Activated T-cell treated with anti-CD3 and anti-CD28 coated beads, Interleukin-2, amount 50 U/mL, for 4 hours (primary cell): ENCODE measurements at regions not wholly inside any gene's neighbourhood (a gene's known extent, or its start where the extent isn't known, plus 50 kb on each side); places are given as distances from the start of the nearest gene placed in this dataset.

Source experiments
- ATAC-seq, 2 donors: fragments of 200-7000 bp; cut with Tn5 transposase; one replicate each; pipeline ENCODE4 v1.10.0; 2021
- DNase-seq: peaks from one replicate; pipeline ENCODE4 v3.0.0-alpha.2; 2020
- H3K27me3 Mint-ChIP-seq: one replicate; pipeline ENCODE4 v1.8.0; 2021; ENCODE audit warnings: low read depth, mixed read lengths
- H3K36me3 Mint-ChIP-seq: one replicate; pipeline ENCODE4 v1.8.0; 2022; ENCODE audit warnings: mixed read lengths; ENCODE audit not compliant: insufficient read depth
- H3K4me1 Mint-ChIP-seq: one replicate; pipeline ENCODE4 v1.8.0; 2021; ENCODE audit warnings: low read depth, mixed read lengths
- H3K4me3 Mint-ChIP-seq: one replicate; pipeline ENCODE4 v1.8.0; 2021; ENCODE audit warnings: mild to moderate bottlenecking, moderate library complexity, mixed read lengths
- H3K9me3 Mint-ChIP-seq: one replicate; pipeline ENCODE4 v1.8.0; 2021; ENCODE audit warnings: mixed read lengths

DNA sequence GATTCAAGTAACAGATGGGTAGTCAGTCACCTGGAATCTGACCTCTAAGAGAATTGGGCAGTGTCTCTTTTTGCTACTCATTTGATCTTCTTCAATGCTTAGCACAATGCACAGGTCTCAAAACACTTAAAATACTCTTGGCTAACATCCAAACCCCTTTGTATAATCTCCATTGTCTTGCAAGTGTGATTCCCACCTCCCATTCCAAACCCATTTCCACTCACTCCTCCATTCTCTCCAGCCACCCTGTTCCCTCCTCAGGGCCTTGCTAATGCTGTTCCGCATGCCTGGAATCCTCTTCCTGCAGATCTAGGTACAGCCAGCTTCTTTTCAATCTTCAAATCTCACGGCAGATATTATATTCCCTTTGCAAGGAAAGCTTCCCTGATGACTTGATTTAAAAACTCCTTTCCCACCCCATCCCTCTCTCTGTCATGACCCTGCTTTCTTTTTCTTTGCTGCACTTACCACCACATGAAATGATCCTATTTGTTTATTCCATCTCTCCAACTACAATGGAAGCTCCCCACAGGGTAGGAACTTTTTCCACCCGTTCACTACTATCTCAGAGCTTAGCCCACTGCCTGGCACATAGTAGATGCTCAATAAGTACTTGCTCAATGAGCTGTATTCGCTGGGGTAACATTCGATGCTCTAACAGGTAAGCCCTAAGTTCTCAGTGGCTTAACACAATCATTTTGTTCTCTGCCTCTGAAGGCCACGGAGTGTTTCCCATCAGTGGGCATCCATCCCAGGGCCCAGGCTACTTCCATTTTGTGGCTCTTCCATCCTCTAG lies 121.7 kb downstream of the MN1 start:
- no peak overlapping the region for H3K4me3 Mint-ChIP-seq
- no peaks in the 10 kb centered on the region for H3K9me3 Mint-ChIP-seq
- no peaks in the 10 kb centered on the region for H3K36me3 Mint-ChIP-seq
- no peaks in the 10 kb centered on the region for H3K4me1 Mint-ChIP-seq
- peaks cover 9% of the 10 kb centered on the region for H3K27me3 Mint-ChIP-seq
- DNase-seq (no peak), ATAC-seq (no peak)

DNA sequence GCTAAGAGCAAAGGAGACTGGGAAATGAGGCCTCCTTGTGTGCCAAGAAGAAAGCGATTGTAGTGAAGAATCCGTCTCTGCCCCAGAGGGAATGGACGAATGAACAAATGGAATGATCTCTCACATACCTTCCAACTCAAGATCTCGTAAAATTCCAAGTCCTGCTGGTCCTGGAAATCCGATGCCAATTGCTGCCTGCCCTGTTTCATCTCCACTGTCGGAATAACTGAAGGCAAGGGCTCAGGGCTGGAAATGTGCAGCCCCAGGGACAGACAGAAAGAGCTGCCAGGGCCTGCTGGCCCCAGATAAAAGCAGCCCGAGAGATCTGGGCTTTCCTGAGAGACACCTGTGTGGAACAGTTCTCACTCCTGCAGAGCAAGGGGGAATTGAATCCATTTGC lies 120.9 kb downstream of the MN1 start:
- no peak for ATAC-seq
- no peaks in the 10 kb centered on the region for H3K9me3 Mint-ChIP-seq

DNA sequence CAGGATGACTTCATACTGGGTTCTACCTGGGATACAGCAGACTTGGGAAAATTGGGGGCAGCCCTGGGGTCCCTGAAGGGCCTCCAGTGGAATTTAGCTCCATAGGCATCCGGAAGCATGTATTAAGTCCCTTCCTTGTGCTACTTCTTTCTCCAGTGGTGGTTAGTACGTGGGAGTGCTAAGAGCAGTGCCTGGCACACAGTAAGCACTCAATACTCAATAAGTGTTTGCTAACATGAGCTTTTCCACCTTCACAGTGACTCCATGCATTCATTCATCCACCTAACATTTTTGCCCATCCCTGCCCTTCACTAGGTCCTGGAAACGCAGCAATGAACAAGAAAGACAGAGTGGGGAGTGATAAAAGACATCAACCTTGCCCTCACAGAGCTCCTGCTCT lies 120.5 kb downstream of the MN1 start:
- no peak overlapping the region for H3K4me3 Mint-ChIP-seq
- no peaks in the 10 kb centered on the region for H3K9me3 Mint-ChIP-seq
- H3K36me3 Mint-ChIP-seq: no peaks in the 10 kb centered on the region
- H3K27me3 Mint-ChIP-seq: peaks cover 9% of the 10 kb centered on the region
- H3K4me1 Mint-ChIP-seq: no peaks in the 10 kb centered on the region
- DNase-seq (no peak), ATAC-seq (no peak)

More for the DNA sequence above, 120.9 kb downstream of the MN1 start:
- no peaks in the 10 kb centered on the region for H3K36me3 Mint-ChIP-seq
- no peak overlapping the region for H3K4me3 Mint-ChIP-seq
- no peak for DNase-seq
- peaks cover 9% of the 10 kb centered on the region for H3K27me3 Mint-ChIP-seq
- H3K4me1 Mint-ChIP-seq: no peaks in the 10 kb centered on the region

DNA sequence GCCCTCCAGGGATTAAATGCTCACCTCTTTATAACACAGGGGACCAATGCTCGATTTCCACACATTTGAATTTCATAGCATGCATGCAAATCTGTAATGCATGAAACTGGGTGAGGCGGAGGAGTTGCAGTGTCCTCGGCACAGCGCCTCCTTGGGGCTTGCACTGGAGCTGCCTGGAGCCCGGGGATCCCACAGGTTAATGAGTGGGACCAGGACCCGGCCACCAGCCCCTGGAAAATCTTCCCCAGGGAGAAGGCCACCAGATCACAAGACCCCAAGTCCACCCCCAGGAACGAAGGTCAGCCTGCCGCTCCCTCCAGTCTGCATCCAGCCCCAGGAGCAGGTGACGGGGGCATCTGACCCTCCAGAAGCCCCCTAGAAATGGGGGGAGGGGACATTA lies 119.1 kb downstream of the MN1 start:
- DNase-seq (no peak), ATAC-seq (no peak)
- Mint-ChIP-seq H3K9me3 (no peaks in the 10 kb centered on the region), H3K4me1 (no peaks in the 10 kb centered on the region), H3K4me3 (no peak overlapping the region), H3K36me3 (no peaks in the 10 kb centered on the region), H3K27me3 (peaks cover 5% of the 10 kb centered on the region)

DNA sequence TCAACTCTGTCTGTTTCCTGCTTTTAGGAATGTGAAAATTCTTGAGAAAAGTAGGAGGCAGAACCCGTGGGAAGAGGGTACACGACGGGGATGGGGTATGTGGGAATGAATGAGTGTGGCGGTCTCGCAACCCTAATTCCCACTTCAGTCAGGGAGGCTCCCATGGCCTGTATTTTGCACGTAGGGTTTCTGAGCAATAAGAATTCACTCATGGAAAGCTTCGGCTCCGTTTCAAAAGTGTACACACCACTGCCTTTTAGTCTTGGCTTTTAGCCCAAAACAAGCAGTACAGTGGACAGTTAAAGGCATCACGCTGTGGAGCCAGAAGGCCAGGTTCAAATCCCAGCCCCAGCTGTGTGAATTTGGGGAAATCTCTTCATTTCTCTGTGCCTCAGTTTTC lies 116.7 kb downstream of the MN1 start:
- Mint-ChIP-seq H3K4me3 (no peak overlapping the region), H3K36me3 (no peaks in the 10 kb centered on the region), H3K4me1 (no peaks in the 10 kb centered on the region), H3K9me3 (no peaks in the 10 kb centered on the region), H3K27me3 (peaks cover 3% of the 10 kb centered on the region)
- DNase-seq (no peak), ATAC-seq (no peak)

DNA sequence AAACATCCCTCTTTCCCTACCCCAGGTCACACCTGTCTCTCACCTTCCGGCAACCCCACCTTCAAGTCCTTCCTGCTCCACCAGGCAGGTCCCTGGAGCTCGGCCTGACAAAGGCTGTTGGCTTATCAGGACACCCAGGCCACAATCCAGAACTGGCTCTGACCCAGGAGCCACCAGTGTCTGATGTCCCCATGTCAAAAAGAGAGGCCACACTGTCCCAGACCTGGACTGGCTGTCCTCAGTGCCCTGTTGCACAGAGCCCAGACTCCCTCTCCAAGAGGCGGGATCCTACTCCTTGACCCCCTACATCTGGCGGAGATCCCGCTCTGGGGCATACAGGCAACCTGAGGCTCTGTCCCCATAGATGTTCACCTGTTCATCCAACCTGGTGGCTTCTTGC lies 116.0 kb downstream of the MN1 start:
- H3K4me1 Mint-ChIP-seq: no peaks in the 10 kb centered on the region
- ATAC-seq (no peak), DNase-seq (no peak)
- no peaks in the 10 kb centered on the region for H3K9me3 Mint-ChIP-seq
- no peak overlapping the region for H3K4me3 Mint-ChIP-seq
- H3K36me3 Mint-ChIP-seq: no peaks in the 10 kb centered on the region
- H3K27me3 Mint-ChIP-seq: peaks cover 3% of the 10 kb centered on the region

DNA sequence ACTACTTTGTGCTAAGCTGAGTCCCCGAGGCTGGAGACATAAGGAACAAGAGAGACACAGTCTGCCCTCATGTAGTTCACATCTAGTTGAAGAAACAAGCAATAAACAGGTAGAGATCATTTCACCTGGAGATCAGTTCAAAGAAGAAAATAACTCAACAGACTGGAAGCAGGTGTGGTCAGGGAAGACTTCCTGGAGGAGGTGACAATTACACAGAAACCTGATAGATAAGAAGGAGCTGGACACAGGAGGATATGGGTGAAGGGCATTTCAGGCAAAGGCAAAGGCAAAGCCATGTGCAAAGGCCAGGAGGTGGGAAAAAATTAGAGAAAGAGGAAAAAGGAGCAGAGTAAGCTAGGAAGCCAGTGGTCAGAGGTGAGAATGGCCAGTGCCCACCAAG lies 115.6 kb downstream of the MN1 start:
- no peaks in the 10 kb centered on the region for H3K9me3 Mint-ChIP-seq

DNA sequence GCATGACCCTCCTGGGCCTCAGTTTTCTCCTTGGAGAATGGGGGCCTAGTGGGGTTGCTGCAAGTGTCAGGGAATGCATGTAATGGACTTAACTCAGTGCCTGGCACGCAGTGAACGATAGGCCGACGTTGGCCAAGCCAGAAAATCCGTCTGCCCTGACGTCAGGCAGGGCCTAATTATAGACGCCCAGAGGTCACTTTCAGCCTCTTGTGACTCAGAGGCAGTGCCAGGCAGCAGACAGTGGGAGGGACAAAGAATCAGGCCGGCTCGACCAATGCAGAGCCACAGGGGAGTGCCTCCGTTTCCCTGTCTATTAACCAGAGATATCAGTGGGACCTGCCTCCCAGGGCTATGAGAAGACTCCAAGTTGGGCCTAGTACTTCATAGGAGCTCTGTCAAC lies 115.0 kb downstream of the MN1 start:
- Mint-ChIP-seq H3K27me3 (peaks cover 6% of the 10 kb centered on the region), H3K36me3 (no peaks in the 10 kb centered on the region), H3K4me1 (no peaks in the 10 kb centered on the region), H3K9me3 (no peaks in the 10 kb centered on the region), H3K4me3 (no peak overlapping the region)
- DNase-seq (no peak), ATAC-seq (no peak)

More for the DNA sequence above, 115.6 kb downstream of the MN1 start:
- Mint-ChIP-seq H3K36me3 (no peaks in the 10 kb centered on the region), H3K4me3 (no peak overlapping the region), H3K27me3 (peaks cover 3% of the 10 kb centered on the region), H3K4me1 (no peaks in the 10 kb centered on the region)
- no peak for ATAC-seq
- no peak for DNase-seq

DNA sequence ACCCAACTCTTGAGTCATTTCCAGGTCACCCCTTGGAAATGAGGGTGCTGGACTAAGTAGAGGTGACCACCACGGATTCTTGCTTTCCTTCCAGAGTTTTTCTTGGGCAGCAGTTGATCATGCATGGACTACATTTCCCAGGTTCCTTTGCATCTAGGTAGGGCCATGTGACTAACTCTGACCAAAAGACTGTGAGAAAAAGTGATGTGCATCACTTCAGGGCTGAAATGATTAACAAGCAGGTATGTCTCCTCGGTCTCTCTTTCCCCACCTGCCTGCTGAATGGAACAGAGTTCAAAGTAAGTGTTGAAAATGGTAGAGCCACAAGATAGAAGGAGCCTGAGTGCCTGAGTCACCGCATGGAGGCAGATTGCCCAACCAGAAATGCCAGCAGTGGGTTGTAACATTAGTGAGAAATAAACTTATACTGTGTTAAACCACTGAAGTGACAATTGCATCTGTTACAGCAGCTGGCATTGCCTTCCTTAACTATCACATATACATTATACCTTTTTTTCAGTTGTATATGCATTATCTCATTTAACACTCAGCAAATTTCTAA lies 113.5 kb downstream of the MN1 start:
- DNase-seq: no peak
- Mint-ChIP-seq H3K9me3 (no peaks in the 10 kb centered on the region), H3K36me3 (no peaks in the 10 kb centered on the region), H3K27me3 (peaks cover 4% of the 10 kb centered on the region), H3K4me3 (no peak overlapping the region), H3K4me1 (no peaks in the 10 kb centered on the region)
- ATAC-seq: no peak

DNA sequence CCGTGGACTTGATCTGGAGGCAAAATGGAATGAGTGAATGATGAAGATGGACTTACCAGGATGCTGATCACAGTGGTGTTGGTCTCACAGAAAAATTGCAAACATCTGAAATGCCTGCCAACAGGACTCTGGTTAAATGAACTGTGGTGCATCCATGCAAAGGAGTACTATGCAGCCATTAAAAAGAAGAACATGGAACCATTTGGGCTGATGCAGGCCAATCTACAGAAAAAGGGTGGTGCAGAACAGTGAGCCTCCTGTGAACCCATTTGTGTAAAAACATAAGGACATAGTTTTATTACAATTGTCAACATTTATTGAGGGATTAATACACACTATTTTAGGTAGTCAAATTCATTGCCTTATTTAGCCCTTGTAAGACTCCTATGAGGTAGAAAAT lies 111.9 kb downstream of the MN1 start:
- Mint-ChIP-seq H3K4me3 (no peak overlapping the region), H3K9me3 (no peaks in the 10 kb centered on the region), H3K27me3 (peaks cover 4% of the 10 kb centered on the region), H3K36me3 (no peaks in the 10 kb centered on the region), H3K4me1 (no peaks in the 10 kb centered on the region)
- no peak for ATAC-seq
- no peak for DNase-seq

DNA sequence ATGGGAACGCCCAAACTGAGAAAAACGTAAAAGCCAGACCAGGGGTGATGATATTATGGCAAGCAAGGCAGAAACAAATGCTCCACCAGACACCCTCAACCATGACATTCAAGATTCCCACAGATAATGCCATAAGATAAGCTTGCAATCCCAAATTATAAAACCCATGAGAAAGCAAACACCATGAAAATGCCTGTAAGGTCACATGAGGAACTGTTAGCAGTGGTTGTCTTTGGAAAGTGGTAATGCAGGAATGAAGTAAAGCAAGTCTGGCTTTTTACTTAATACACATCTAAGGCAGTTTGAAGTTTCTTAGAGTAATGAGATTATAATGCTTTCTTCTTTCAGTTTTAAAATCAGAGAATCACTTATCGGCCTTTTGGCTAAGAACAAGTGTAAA lies 111.0 kb downstream of the MN1 start:
- Mint-ChIP-seq H3K4me1 (no peaks in the 10 kb centered on the region), H3K4me3 (no peak overlapping the region), H3K27me3 (peaks cover 4% of the 10 kb centered on the region), H3K36me3 (no peaks in the 10 kb centered on the region), H3K9me3 (no peaks in the 10 kb centered on the region)
- DNase-seq: no peak
- no peak for ATAC-seq

DNA sequence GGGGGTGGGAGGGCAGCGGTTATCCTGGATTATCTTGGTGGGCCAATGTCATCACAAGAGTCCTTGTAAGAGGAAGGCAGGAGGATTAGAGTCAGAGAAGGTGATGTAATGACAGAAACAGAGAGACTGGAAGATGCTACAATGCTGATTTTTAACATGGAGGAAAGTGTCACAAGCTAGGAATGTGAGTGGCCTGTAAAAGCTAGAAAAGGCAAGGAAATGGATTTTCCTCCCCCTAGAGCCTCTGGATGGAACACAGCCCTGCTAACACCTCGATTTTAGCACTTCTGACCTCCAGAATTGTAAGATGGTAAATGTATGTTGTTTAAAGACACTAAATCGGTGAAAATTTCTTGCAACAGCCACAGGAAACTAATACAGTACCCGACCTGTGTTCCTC lies 109.3 kb downstream of the MN1 start:
- DNase-seq (no peak), ATAC-seq (no peak)
- Mint-ChIP-seq H3K9me3 (peaks cover 2% of the 10 kb centered on the region), H3K4me1 (no peaks in the 10 kb centered on the region), H3K36me3 (no peaks in the 10 kb centered on the region), H3K27me3 (peaks cover 4% of the 10 kb centered on the region), H3K4me3 (no peak overlapping the region)

DNA sequence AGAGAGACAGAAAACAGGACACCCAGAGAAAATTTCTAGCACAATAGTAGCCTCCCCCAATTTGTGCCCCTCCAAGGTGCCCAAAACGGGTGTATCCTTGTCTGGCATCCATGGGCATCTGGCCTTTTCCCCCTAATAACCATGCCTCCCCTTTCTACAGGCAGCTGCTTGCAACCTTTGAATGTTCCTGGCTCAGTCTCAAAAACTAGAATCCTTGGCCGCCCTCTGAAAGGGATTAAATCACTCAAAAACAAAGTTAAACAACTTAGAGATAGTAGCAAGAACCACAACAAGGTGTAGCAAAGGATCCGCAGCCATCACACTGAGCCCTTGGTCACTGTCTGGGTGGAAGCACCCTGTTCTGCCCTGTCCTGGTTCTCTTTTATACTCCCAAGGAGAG lies 105.6 kb downstream of the MN1 start:
- DNase-seq (no peak), ATAC-seq (no peak)
- Mint-ChIP-seq H3K4me3 (no peak overlapping the region), H3K9me3 (peaks cover 5% of the 10 kb centered on the region), H3K27me3 (peaks cover 4% of the 10 kb centered on the region), H3K4me1 (no peaks in the 10 kb centered on the region), H3K36me3 (no peaks in the 10 kb centered on the region)

DNA sequence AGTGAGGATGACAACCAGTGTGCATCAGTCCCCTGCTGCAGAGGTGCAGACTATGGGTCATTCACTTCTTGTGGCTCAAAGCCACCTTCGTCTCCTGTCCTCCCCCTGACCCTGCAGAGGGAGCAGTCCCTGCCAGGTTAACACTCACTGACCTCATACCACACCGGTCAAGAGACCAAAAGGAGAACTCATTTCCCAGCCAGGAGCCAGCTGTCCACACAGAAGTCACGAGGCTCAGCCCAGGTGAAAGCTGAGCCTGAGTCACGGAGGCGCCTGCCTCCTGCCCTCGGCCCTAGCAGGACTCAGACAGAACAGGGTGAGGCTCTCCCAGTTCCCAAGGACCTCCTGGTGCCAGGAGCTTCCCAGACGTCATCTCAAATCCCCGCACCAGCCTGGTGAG lies 103.7 kb downstream of the MN1 start:
- ATAC-seq (no peak), DNase-seq (no peak)

More for the DNA sequence above, 103.7 kb downstream of the MN1 start:
- H3K27me3 Mint-ChIP-seq: no peaks in the 10 kb centered on the region
- H3K9me3 Mint-ChIP-seq: peaks cover 5% of the 10 kb centered on the region
- H3K36me3 Mint-ChIP-seq: no peaks in the 10 kb centered on the region
- H3K4me1 Mint-ChIP-seq: no peaks in the 10 kb centered on the region
- H3K4me3 Mint-ChIP-seq: no peak overlapping the region
